ENCODE measurements at regions not wholly inside any gene's neighbourhood (a gene's known extent, or its start where the extent isn't known, plus 50 kb on each side); places are given as distances from the start of the nearest gene placed in this dataset.

DNA sequence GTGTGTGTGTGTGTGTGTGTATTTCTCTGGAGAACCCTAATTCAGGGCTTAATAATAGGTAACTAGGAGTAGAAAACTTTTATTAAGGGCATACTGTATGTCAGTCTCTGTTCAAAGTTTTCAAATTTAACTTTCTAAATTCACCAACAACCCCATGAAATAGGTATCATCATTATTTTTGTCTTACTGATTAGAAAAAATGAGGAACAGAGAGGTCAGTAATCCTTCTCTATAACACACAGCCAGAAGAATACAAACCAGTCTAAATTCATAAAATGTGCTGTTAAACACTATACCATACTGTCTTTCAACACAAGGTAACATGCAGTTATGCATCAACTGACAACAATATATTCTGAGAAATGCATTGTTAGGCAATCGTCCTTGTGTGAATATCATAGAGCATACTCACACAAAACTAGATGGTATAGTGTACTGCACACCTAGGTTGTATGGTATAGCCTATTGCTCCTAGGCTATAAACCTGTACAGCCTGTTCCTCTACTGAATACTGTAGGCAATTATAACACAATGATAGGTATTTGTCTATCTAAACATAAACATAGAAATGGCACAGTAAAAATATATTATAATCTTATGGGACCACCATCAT is 143.1 kb downstream of the PTH2R start:
- H3K27ac ChIP-seq = no peak overlapping the region
- intact Hi-C loops (cut with DNase I; ENCODE audit: low total_unique reads) = no loop called here
- no peaks in the 10 kb centered on the region for H3K9me3 ChIP-seq
- 78 to 85% methylated on average over 1 of the region's 1 CpG for WGBS, 2 donors
- DNase-seq = no peak
- no peaks in the 10 kb centered on the region for H3K4me1 ChIP-seq
- H3K4me3 ChIP-seq = no peak overlapping the region
- no peaks in the 10 kb centered on the region for H3K27me3 ChIP-seq
- no peaks in the 10 kb centered on the region for H3K36me3 ChIP-seq (ENCODE audit: low read depth, missing control alignments)
- no peak for TF ChIP-seq POLR2A (IDR thresholded peaks at IDR 0.05)
- TF ChIP-seq, protein P1, sequence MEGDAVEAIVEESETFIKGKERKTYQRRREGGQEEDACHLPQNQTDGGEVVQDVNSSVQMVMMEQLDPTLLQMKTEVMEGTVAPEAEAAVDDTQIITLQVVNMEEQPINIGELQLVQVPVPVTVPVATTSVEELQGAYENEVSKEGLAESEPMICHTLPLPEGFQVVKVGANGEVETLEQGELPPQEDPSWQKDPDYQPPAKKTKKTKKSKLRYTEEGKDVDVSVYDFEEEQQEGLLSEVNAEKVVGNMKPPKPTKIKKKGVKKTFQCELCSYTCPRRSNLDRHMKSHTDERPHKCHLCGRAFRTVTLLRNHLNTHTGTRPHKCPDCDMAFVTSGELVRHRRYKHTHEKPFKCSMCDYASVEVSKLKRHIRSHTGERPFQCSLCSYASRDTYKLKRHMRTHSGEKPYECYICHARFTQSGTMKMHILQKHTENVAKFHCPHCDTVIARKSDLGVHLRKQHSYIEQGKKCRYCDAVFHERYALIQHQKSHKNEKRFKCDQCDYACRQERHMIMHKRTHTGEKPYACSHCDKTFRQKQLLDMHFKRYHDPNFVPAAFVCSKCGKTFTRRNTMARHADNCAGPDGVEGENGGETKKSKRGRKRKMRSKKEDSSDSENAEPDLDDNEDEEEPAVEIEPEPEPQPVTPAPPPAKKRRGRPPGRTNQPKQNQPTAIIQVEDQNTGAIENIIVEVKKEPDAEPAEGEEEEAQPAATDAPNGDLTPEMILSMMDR (IDR thresholded peaks at IDR 0.05) = no peak

DNA sequence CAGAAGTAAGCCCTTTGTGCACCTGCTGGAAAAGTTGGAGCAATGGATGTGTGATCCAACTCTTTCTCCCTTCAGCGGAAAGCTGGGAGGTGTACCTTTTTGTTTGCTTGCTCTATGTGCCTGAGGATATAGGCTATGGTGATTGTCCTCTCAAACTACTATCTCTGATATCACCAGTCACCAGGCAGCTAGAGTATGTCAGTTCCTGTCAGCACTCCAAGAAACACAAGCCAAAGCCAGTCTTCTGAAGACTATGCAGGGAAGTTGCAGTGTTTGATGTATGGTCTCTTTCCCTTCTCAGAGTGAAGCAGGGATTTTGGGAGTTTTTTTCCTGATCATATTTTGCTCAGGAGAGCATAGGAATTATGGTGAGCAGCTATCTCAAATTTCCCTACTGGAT is 146.4 kb downstream of the PTH2R start:
- Histone ChIP-seq H3K9me3 (no peaks in the 10 kb centered on the region), H3K27me3 (no peaks in the 10 kb centered on the region), H3K27ac (no peak overlapping the region), H3K36me3 (ENCODE audit: low read depth, missing control alignments) (no peaks in the 10 kb centered on the region), H3K4me3 (no peak overlapping the region), H3K4me1 (no peaks in the 10 kb centered on the region)
- 87 to 90% methylated on average over 1 of the region's 1 CpG for WGBS, 2 donors
- no peak for DNase-seq
- TF ChIP-seq POLR2A (IDR thresholded peaks at IDR 0.05) = no peak
- TF ChIP-seq, protein P1 (IDR thresholded peaks at IDR 0.05) = no peak
- intact Hi-C loops (cut with DNase I; ENCODE audit: low total_unique reads) = no loop called here

DNA sequence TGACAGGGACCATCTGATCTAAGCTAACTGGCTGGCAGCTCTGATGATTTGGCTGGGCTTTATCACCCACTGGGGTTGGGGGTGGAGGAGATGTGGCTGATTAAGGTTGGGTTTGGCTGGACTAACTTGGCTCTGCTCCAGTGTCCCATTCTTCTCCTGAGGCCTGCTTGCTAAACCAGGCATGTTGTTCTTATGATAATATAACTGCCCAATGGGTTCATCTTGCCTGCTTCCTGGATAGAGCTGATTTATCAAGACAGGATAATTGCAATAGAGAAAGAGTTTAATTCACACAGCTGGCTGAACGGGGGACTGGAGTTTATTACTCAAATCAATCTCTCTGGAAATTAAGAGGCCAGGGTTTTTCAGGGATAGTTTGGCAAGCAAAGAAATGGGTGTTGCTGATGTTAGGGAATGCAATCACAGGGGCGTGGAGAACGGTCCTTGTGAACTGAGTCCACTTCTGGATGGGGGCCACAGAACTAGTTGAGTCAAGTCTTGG is 150.4 kb downstream of the PTH2R start:
- 59 to 60% methylated on average over 3 of the region's 3 CpGs for WGBS, 2 donors
- TF ChIP-seq, protein P1 (IDR thresholded peaks at IDR 0.05) = no peak
- TF ChIP-seq POLR2A (IDR thresholded peaks at IDR 0.05) = no peak
- Histone ChIP-seq H3K36me3 (ENCODE audit: low read depth, missing control alignments) (no peaks in the 10 kb centered on the region), H3K27me3 (no peaks in the 10 kb centered on the region), H3K27ac (no peak overlapping the region), H3K4me3 (no peak overlapping the region), H3K4me1 (no peaks in the 10 kb centered on the region), H3K9me3 (no peaks in the 10 kb centered on the region)
- no peak for DNase-seq
- intact Hi-C loops (cut with DNase I; ENCODE audit: low total_unique reads) = no loop called here

DNA sequence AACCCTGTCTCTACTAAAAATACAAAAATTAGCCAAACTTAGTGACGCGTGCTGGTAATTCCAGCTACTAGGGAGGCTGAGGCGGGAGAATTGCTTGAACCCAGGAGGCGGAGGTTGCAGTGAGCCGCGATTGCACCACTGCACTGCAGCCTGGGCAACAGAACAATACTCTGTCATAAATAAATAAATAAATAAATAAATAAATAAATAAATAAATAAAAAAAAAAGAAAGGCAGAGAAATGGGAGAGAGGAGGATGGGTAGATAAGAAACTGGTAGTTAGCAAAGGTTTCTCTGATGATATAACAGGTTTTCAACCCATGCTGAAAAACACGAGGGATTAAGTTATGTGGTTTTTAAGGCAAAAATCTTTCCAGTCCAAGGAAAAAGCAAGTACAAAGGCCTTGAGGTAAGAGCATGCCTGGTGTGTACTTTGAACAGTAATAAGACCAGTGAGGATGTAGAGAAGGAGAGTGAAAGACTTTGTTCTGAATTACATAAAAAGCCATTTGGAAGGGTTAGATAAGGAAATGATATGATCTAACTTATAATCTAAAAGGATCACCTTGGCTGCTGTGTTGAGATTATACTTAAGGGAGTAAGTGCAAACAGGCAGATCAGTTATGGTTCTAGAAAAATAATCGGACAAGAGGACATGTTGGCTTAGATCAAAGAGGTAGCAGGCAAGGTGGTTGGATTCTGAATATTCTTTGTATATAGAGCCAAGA is 159.3 kb downstream of the PTH2R start:
- no peaks in the 10 kb centered on the region for H3K4me1 ChIP-seq
- no peak for DNase-seq
- no peaks in the 10 kb centered on the region for H3K9me3 ChIP-seq
- H3K27me3 ChIP-seq = no peaks in the 10 kb centered on the region
- intact Hi-C loops (cut with DNase I; ENCODE audit: low total_unique reads) = no loop called here
- 94% methylated on average over 8 of the region's 8 CpGs for WGBS, 2 donors
- no peak overlapping the region for H3K4me3 ChIP-seq
- no peaks in the 10 kb centered on the region for H3K36me3 ChIP-seq (ENCODE audit: low read depth, missing control alignments)
- no peak overlapping the region for H3K27ac ChIP-seq
- no peak for TF ChIP-seq POLR2A (IDR thresholded peaks at IDR 0.05)
- TF ChIP-seq, protein P1 (IDR thresholded peaks at IDR 0.05) = no peak
